GM12878 (cell line): ENCODE measurements at regions not wholly inside any gene's neighbourhood (a gene's known extent, or its start where the extent isn't known, plus 50 kb on each side); places are given as distances from the start of the nearest gene placed in this dataset.

Experiments used
- CTCF ChIP-seq, 3 experiments: IDR thresholded peaks in 2 of 3; conservative IDR thresholded peaks in 1 of 3; 2 replicates each; pipeline ENCODE4 v1.5.1; 2011; ENCODE audit warnings: low read depth in 3 of 3, low read length in 3 of 3, mild to moderate bottlenecking in 3 of 3, control low read depth in 2 of 3, moderate library complexity in 2 of 3, inconsistent platforms in 1 of 3, mixed read lengths in 1 of 3; ENCODE audit not compliant: control insufficient read depth in 2 of 3, insufficient read depth in 1 of 3; ENCODE audit errors: extremely low read depth in 1 of 3
- HDGF ChIP-seq: fragments of 450-650 bp; IDR thresholded peaks from 2 replicates; pipeline ENCODE4 v1.6.1; 2016; ENCODE audit warnings: antibody characterized with exemption
- MYC ChIP-seq: IDR thresholded peaks from 2 replicates; pipeline ENCODE4 v1.6.1; 2011; ENCODE audit warnings: mild to moderate bottlenecking, low read length, moderate library complexity, inconsistent platforms; ENCODE audit not compliant: insufficient read depth, insufficient replicate concordance, insufficient read length, severe bottlenecking
- NFYB ChIP-seq: IDR thresholded peaks from 2 replicates; pipeline ENCODE4 v1.6.1; 2011; ENCODE audit warnings: low read depth, mild to moderate bottlenecking, low read length, improper control_type of control experiment, moderate library complexity; ENCODE audit not compliant: insufficient read depth
- POLR2A ChIP-seq: IDR thresholded peaks from 2 replicates; pipeline ENCODE4 v1.6.1; 2011; ENCODE audit warnings: low read depth, mild to moderate bottlenecking, low read length
- POLR2AphosphoS5 ChIP-seq: IDR thresholded peaks from 2 replicates; pipeline ENCODE4 v1.6.1; 2011; ENCODE audit warnings: mild to moderate bottlenecking, low read length, inconsistent platforms
- YY1 ChIP-seq: IDR thresholded peaks from 2 replicates; pipeline ENCODE4 v1.6.1; 2011; ENCODE audit warnings: low read depth, mild to moderate bottlenecking, low read length

GRCh38 chr1:200296091-200296661, 113.7 kb downstream of the ZNF281 start:
- TF ChIP-seq CTCF (IDR thresholded peaks at IDR 0.05 in 2 of 3, conservative IDR thresholded peaks at IDR 0.05 in 1 of 3; ENCODE audit: control insufficient read depth in 2 of 3, extremely low read depth in 1 of 3, insufficient read depth in 1 of 3, low read depth in 3 of 3, low read length in 3 of 3) (no peak), YY1 (no peak), POLR2A (no peak), POLR2AphosphoS5 (no peak), MYC (no peak), HDGF (no peak), NFYB (no peak)
